SK-N-SH treated with all-trans-retinoic acid at 6 μM for 48 hours (cell line): ENCODE measurements at regions not wholly inside any gene's neighbourhood (a gene's known extent, or its start where the extent isn't known, plus 50 kb on each side); places are given as distances from the start of the nearest gene placed in this dataset.

Source experiments
- ATAC-seq: fragments of 200-7000 bp; cut with Tn5 transposase; 3 replicates; pipeline ENCODE4 v1.9.1; 2020; ENCODE audit warnings: mild to moderate bottlenecking, moderate library complexity
- ARNTL ChIP-seq: fragments of 450-650 bp; formaldehyde crosslinking; IDR thresholded peaks from 2 replicates; pipeline ENCODE4 v1.5.0; 2020; ENCODE audit warnings: low read depth, mild to moderate bottlenecking, moderate library complexity, borderline replicate concordance
- BACH2 ChIP-seq: fragments of 250-450 bp; sonication (Bioruptor Pico); IDR thresholded peaks from 2 replicates; pipeline ENCODE4 v1.9.0; 2021; ENCODE audit warnings: mild to moderate bottlenecking, borderline replicate concordance
- CSDC2 ChIP-seq: fragments of 250-450 bp; sonication (Bioruptor Pico); IDR thresholded peaks from 2 replicates; pipeline ENCODE4 v1.5.0; 2020; ENCODE audit warnings: mild to moderate bottlenecking, moderate library complexity
- ESRRG ChIP-seq: fragments of 250-450 bp; sonication (Bioruptor Pico); IDR thresholded peaks from 2 replicates; pipeline ENCODE4 v1.6.1; 2021; ENCODE audit warnings: mild to moderate bottlenecking
- GLIS3 ChIP-seq: fragments of 250-450 bp; sonication (Bioruptor Pico); IDR thresholded peaks from 2 replicates; pipeline ENCODE4 v1.5.0; 2020; ENCODE audit warnings: mild to moderate bottlenecking, moderate library complexity
- ISL1 ChIP-seq: fragments of 250-450 bp; sonication (Bioruptor Pico); IDR thresholded peaks from 2 replicates; pipeline ENCODE4 v2.1.2; 2022; ENCODE audit warnings: mild to moderate bottlenecking, moderate library complexity
- OSR1 ChIP-seq: fragments of 250-450 bp; sonication (Bioruptor Pico); IDR thresholded peaks from 2 replicates; pipeline ENCODE4 v1.8.0; 2022; ENCODE audit warnings: moderate library complexity, mild to moderate bottlenecking, inconsistent platforms
- PPARA ChIP-seq: fragments of 250-450 bp; sonication (Bioruptor Pico); IDR thresholded peaks from 2 replicates; pipeline ENCODE4 v1.5.0; 2020; ENCODE audit warnings: mild to moderate bottlenecking, borderline replicate concordance
- SNAI2 ChIP-seq: fragments of 250-450 bp; sonication (Bioruptor Pico); IDR thresholded peaks from 2 replicates; pipeline ENCODE4 v1.5.0; 2020; ENCODE audit warnings: mild to moderate bottlenecking, moderate library complexity
- TCF4 ChIP-seq: fragments of 250-450 bp; sonication (Bioruptor Pico); IDR thresholded peaks from 2 replicates; pipeline ENCODE4 v1.8.0; 2021; ENCODE audit warnings: mild to moderate bottlenecking, moderate library complexity, borderline replicate concordance
- TOX ChIP-seq: fragments of 250-450 bp; sonication (Bioruptor Pico); IDR thresholded peaks from 2 replicates; pipeline ENCODE4 v1.8.0; 2021; ENCODE audit warnings: mild to moderate bottlenecking, moderate library complexity, borderline replicate concordance
- ZC3H10 ChIP-seq: fragments of 250-450 bp; sonication (Bioruptor Pico); IDR thresholded peaks from 2 replicates; pipeline ENCODE4 v1.5.1; 2021; ENCODE audit warnings: mild to moderate bottlenecking, moderate library complexity
- ZFP3 ChIP-seq: fragments of 250-450 bp; sonication (Bioruptor Pico); IDR thresholded peaks from 2 replicates; pipeline ENCODE4 v1.5.0; 2020; ENCODE audit warnings: mild to moderate bottlenecking, moderate library complexity
- ZFP30 ChIP-seq: fragments of 450-650 bp; formaldehyde crosslinking; IDR thresholded peaks from 2 replicates; pipeline ENCODE4 v1.5.0; 2022; ENCODE audit warnings: mild to moderate bottlenecking, moderate library complexity
- ZNF565 ChIP-seq: fragments of 450-650 bp; formaldehyde crosslinking; conservative IDR thresholded peaks from 2 replicates; pipeline ENCODE4 v1.5.0; 2020; ENCODE audit warnings: low read depth, mild to moderate bottlenecking, moderate library complexity
- ZNF70 ChIP-seq: fragments of 450-650 bp; formaldehyde crosslinking; IDR thresholded peaks from 2 replicates; pipeline ENCODE4 v1.5.0; 2020; ENCODE audit warnings: mild to moderate bottlenecking, moderate library complexity
- ZNF8 ChIP-seq: fragments of 450-650 bp; formaldehyde crosslinking; IDR thresholded peaks from 2 replicates; pipeline ENCODE4 v1.5.0; 2020; ENCODE audit warnings: mild to moderate bottlenecking, moderate library complexity
- TF ChIP-seq, protein P1 (sequence below): fragments of 250-450 bp; sonication (Bioruptor Pico); IDR thresholded peaks from 2 replicates; pipeline ENCODE4 v1.8.0; 2020; ENCODE audit warnings: mild to moderate bottlenecking, moderate library complexity, borderline replicate concordance
- TF ChIP-seq, protein P2 (sequence below): fragments of 250-450 bp; sonication (Bioruptor Pico); IDR thresholded peaks from 2 replicates; pipeline ENCODE4 v1.5.1; 2021; ENCODE audit warnings: mild to moderate bottlenecking, moderate library complexity
- TF ChIP-seq, protein P3 (sequence below): fragments of 250-450 bp; sonication (Bioruptor Pico); IDR thresholded peaks from 2 replicates; pipeline ENCODE4 v1.8.0; 2021; ENCODE audit warnings: low read depth, mild to moderate bottlenecking, moderate library complexity, borderline replicate concordance
- TF ChIP-seq, protein P4 (sequence below): fragments of 250-450 bp; sonication (Bioruptor Pico); IDR thresholded peaks from 2 replicates; pipeline ENCODE4 v1.5.1; 2020; ENCODE audit warnings: low read depth, mild to moderate bottlenecking, moderate library complexity
- TF ChIP-seq, protein P5 (sequence below): fragments of 250-450 bp; sonication (Bioruptor Pico); IDR thresholded peaks from 2 replicates; pipeline ENCODE4 v1.5.0; 2020; ENCODE audit warnings: mild to moderate bottlenecking, moderate library complexity

DNA sequence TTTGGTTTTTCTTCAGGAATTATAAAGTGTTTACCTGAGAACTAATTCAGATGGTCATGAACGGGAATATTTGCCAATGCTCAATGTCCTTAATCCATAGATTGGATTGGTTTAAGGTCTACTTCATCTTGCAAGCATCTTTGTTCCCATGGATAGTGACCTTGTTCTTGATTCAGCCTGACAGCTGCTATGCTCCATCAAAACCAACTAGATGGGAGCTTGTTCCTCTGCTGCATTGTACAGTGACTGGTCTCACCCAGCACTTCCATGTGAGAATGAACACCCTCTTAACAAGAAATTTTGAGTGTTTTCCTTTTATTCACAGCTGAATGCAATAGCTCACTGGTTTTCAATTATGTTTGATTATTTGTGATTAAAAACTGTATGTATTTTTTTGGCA, 312.6 kb upstream of the ACTBL2 start:
- ATAC-seq, result no peak
- TF ChIP-seq CSDC2 (no peak), GLIS3 (no peak), ZNF565 (CRISPR knock-in tag) (no peak), ZNF70 (CRISPR knock-in tag) (no peak)
- TF ChIP-seq, protein P1, sequence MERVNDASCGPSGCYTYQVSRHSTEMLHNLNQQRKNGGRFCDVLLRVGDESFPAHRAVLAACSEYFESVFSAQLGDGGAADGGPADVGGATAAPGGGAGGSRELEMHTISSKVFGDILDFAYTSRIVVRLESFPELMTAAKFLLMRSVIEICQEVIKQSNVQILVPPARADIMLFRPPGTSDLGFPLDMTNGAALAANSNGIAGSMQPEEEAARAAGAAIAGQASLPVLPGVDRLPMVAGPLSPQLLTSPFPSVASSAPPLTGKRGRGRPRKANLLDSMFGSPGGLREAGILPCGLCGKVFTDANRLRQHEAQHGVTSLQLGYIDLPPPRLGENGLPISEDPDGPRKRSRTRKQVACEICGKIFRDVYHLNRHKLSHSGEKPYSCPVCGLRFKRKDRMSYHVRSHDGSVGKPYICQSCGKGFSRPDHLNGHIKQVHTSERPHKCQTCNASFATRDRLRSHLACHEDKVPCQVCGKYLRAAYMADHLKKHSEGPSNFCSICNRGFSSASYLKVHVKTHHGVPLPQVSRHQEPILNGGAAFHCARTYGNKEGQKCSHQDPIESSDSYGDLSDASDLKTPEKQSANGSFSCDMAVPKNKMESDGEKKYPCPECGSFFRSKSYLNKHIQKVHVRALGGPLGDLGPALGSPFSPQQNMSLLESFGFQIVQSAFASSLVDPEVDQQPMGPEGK (CRISPR knock-in tag), result no peak
- TF ChIP-seq, all 23 proteins: peak for 0

DNA sequence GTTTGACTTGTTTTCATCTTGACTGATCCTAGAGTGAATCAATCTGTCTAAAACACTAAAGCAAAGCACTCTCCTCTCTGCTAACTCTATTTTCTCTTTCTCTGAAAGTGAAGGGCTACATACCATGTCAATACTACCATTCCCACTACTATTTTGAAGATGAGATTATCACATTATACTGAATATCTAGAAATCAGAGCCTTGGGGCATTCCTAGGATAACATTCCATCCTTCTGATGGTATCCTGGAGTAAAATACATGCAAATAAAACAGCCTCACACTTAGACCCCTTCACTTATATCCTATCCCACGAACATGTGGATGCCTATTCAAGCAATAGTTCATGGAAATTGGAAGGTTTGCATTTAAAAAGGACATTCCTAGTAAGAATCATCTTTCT, 309.3 kb upstream of the ACTBL2 start:
- TF ChIP-seq ZFP3 (CRISPR knock-in tag) (no peak), ISL1 (peak; percentile 71), OSR1 (CRISPR knock-in tag) (no peak), ZC3H10 (no peak)
- TF ChIP-seq, protein P1 (CRISPR knock-in tag), result no peak
- ATAC-seq, result peak; percentile 66

DNA sequence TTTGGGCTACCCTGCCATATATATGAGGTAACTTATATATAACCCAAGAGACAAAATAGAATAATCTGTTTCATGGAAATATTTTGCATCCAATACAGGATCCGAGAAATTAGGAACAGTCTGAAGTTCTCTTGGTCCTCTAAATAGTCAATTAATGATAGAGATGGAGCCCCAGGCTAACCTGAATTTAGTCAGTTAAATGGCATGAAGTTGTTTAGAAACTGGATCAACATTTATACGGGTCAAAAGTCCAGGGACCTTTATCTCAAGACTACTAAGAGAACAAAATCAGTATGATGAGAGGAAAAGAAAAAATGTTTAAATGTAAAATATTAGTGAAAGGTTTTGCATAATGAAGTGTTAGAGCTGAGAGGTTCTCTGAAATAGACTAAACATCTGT, 303.3 kb upstream of the ACTBL2 start:
- TF ChIP-seq, protein P1 (CRISPR knock-in tag), result no peak
- no peak for TF ChIP-seq PPARA
- TF ChIP-seq ZNF70 (CRISPR knock-in tag), result no peak
- no peak for TF ChIP-seq ESRRG (CRISPR knock-in tag)
- TF ChIP-seq OSR1 (CRISPR knock-in tag), result no peak
- TF ChIP-seq ZC3H10, result no peak
- TF ChIP-seq, protein P2, sequence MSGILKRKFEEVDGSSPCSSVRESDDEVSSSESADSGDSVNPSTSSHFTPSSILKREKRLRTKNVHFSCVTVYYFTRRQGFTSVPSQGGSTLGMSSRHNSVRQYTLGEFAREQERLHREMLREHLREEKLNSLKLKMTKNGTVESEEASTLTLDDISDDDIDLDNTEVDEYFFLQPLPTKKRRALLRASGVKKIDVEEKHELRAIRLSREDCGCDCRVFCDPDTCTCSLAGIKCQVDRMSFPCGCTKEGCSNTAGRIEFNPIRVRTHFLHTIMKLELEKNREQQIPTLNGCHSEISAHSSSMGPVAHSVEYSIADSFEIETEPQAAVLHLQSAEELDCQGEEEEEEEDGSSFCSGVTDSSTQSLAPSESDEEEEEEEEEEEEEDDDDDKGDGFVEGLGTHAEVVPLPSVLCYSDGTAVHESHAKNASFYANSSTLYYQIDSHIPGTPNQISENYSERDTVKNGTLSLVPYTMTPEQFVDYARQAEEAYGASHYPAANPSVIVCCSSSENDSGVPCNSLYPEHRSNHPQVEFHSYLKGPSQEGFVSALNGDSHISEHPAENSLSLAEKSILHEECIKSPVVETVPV (CRISPR knock-in tag), result no peak
- no peak for TF ChIP-seq BACH2
- TF ChIP-seq, protein P3, sequence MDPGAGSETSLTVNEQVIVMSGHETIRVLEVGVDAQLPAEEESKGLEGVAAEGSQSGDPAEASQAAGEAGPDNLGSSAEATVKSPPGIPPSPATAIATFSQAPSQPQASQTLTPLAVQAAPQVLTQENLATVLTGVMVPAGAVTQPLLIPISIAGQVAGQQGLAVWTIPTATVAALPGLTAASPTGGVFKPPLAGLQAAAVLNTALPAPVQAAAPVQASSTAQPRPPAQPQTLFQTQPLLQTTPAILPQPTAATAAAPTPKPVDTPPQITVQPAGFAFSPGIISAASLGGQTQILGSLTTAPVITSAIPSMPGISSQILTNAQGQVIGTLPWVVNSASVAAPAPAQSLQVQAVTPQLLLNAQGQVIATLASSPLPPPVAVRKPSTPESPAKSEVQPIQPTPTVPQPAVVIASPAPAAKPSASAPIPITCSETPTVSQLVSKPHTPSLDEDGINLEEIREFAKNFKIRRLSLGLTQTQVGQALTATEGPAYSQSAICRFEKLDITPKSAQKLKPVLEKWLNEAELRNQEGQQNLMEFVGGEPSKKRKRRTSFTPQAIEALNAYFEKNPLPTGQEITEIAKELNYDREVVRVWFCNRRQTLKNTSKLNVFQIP (CRISPR knock-in tag), result no peak
- no peak for TF ChIP-seq GLIS3
- TF ChIP-seq SNAI2 (CRISPR knock-in tag), result no peak
- TF ChIP-seq, protein P4, sequence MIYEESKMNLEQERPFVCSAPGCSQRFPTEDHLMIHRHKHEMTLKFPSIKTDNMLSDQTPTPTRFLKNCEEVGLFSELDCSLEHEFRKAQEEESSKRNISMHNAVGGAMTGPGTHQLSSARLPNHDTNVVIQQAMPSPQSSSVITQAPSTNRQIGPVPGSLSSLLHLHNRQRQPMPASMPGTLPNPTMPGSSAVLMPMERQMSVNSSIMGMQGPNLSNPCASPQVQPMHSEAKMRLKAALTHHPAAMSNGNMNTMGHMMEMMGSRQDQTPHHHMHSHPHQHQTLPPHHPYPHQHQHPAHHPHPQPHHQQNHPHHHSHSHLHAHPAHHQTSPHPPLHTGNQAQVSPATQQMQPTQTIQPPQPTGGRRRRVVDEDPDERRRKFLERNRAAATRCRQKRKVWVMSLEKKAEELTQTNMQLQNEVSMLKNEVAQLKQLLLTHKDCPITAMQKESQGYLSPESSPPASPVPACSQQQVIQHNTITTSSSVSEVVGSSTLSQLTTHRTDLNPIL (CRISPR knock-in tag), result no peak
- no peak for TF ChIP-seq ZNF565 (CRISPR knock-in tag)
- TF ChIP-seq, all 23 proteins: peak for 0
- no peak for ATAC-seq

DNA sequence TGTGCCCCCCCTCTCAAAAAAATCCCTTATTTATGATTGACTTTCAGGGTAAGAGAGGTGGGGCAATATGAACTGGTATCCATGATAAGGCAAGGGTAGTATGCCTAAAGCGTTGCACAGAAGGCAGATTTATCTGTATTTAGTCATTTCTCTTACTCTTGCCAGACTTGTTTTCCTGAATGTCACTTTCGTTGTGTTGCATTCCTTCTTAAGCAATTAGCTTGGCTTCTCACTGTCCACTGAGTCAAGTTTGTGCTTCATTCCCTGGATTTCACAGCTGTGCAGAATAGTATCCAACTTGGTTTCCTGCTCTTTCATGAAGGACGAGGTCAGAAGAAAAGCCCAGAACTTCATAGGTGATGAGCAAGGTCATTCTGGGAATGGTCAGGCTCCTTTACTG, 301.5 kb upstream of the ACTBL2 start:
- ATAC-seq, result no peak
- no peak for TF ChIP-seq OSR1 (CRISPR knock-in tag)
- TF ChIP-seq SNAI2 (CRISPR knock-in tag), result no peak
- TF ChIP-seq, protein P3 (CRISPR knock-in tag), result no peak
- TF ChIP-seq ARNTL (CRISPR knock-in tag), result no peak
- TF ChIP-seq ZNF8 (CRISPR knock-in tag), result no peak
- TF ChIP-seq ZFP30, result no peak
- TF ChIP-seq ISL1, result no peak
- no peak for TF ChIP-seq BACH2
- TF ChIP-seq, protein P5, sequence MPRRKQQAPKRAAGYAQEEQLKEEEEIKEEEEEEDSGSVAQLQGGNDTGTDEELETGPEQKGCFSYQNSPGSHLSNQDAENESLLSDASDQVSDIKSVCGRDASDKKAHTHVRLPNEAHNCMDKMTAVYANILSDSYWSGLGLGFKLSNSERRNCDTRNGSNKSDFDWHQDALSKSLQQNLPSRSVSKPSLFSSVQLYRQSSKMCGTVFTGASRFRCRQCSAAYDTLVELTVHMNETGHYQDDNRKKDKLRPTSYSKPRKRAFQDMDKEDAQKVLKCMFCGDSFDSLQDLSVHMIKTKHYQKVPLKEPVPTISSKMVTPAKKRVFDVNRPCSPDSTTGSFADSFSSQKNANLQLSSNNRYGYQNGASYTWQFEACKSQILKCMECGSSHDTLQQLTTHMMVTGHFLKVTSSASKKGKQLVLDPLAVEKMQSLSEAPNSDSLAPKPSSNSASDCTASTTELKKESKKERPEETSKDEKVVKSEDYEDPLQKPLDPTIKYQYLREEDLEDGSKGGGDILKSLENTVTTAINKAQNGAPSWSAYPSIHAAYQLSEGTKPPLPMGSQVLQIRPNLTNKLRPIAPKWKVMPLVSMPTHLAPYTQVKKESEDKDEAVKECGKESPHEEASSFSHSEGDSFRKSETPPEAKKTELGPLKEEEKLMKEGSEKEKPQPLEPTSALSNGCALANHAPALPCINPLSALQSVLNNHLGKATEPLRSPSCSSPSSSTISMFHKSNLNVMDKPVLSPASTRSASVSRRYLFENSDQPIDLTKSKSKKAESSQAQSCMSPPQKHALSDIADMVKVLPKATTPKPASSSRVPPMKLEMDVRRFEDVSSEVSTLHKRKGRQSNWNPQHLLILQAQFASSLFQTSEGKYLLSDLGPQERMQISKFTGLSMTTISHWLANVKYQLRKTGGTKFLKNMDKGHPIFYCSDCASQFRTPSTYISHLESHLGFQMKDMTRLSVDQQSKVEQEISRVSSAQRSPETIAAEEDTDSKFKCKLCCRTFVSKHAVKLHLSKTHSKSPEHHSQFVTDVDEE (CRISPR knock-in tag), result no peak
- no peak for TF ChIP-seq TOX (CRISPR knock-in tag)
- TF ChIP-seq TCF4 (CRISPR knock-in tag), result no peak
- TF ChIP-seq ZFP3 (CRISPR knock-in tag), result no peak
- TF ChIP-seq ZNF70 (CRISPR knock-in tag), result no peak
